ENCODE measurements at regions not wholly inside any gene's neighbourhood (a gene's known extent, or its start where the extent isn't known, plus 50 kb on each side); places are given as distances from the start of the nearest gene placed in this dataset.

GRCh38 chrX:94041881-94042280 is 367.9 kb downstream of the FAM133A start:
- no peak for DNase-seq (ENCODE audit: low spot score in 2 of 2)
- no peak for FAIRE-seq

GRCh38 chrX:94045724-94046123 is 371.7 kb downstream of the FAM133A start:
- DNase-seq (ENCODE audit: low spot score in 2 of 2) (no peak), FAIRE-seq (no peak)

- DNase-seq (ENCODE audit: low spot score in 2 of 2) (no peak), FAIRE-seq (no peak)
These were observed 377.9 kb downstream of the FAM133A start for GRCh38 chrX:94051926-94052325.

GRCh38 chrX:94053575-94053974 is 379.6 kb downstream of the FAM133A start:
- FAIRE-seq (no peak), DNase-seq (ENCODE audit: low spot score in 2 of 2) (no peak)

GRCh38 chrX:94057385-94057784 is 383.4 kb downstream of the FAM133A start:
- FAIRE-seq (no peak), DNase-seq (ENCODE audit: low spot score in 2 of 2) (no peak)

- FAIRE-seq (no peak), DNase-seq (ENCODE audit: low spot score in 2 of 2) (peak in 1 of 2 donors; percentile 0)
These were observed 384.8 kb downstream of the FAM133A start for GRCh38 chrX:94058728-94059382.

GRCh38 chrX:94065091-94065490 is 391.1 kb downstream of the FAM133A start:
- no peak for DNase-seq (ENCODE audit: low spot score in 2 of 2)
- FAIRE-seq = no peak

- FAIRE-seq (no peak), DNase-seq (ENCODE audit: low spot score in 2 of 2) (no peak)
These were observed 415.1 kb downstream of the FAM133A start for GRCh38 chrX:94089149-94089548.

GRCh38 chrX:94097868-94098267 is 423.9 kb downstream of the FAM133A start:
- no peak for FAIRE-seq
- no peak for DNase-seq (ENCODE audit: low spot score in 2 of 2)

- DNase-seq (ENCODE audit: low spot score in 2 of 2) = no peak
These were observed 434.0 kb downstream of the FAM133A start for GRCh38 chrX:94107981-94108380.

GRCh38 chrX:94114362-94114761 is 440.4 kb downstream of the FAM133A start:
- no peak for FAIRE-seq
- no peak for DNase-seq (ENCODE audit: low spot score in 2 of 2)

More at GRCh38 chrX:94107981-94108380, 434.0 kb downstream of the FAM133A start:
- FAIRE-seq = no peak

- FAIRE-seq (no peak), DNase-seq (ENCODE audit: low spot score in 2 of 2) (no peak)
These were observed 447.8 kb downstream of the FAM133A start for GRCh38 chrX:94121799-94122198.

- DNase-seq (ENCODE audit: low spot score in 2 of 2) (no peak), FAIRE-seq (no peak)
These were observed 449.1 kb downstream of the FAM133A start for GRCh38 chrX:94123062-94123461.

GRCh38 chrX:94162971-94163370 is 489.0 kb downstream of the FAM133A start:
- no peak for FAIRE-seq

GRCh38 chrX:94178145-94178788 is 504.3 kb downstream of the FAM133A start:
- DNase-seq (ENCODE audit: low spot score in 2 of 2) (no peak), FAIRE-seq (no peak)

More at GRCh38 chrX:94162971-94163370, 489.0 kb downstream of the FAM133A start:
- no peak for DNase-seq (ENCODE audit: low spot score in 2 of 2)

GRCh38 chrX:94204524-94204923 is 530.5 kb downstream of the FAM133A start:
- DNase-seq (ENCODE audit: low spot score in 2 of 2) = no peak
- FAIRE-seq = no peak

GRCh38 chrX:94216738-94217137 is 542.7 kb downstream of the FAM133A start:
- FAIRE-seq (no peak), DNase-seq (ENCODE audit: low spot score in 2 of 2) (no peak)

- no peak for FAIRE-seq
- no peak for DNase-seq (ENCODE audit: low spot score in 2 of 2)
These were observed 578.2 kb downstream of the FAM133A start for GRCh38 chrX:94252211-94252610.

GRCh38 chrX:94256396-94256795 is 582.4 kb downstream of the FAM133A start:
- no peak for DNase-seq (ENCODE audit: low spot score in 2 of 2)
- FAIRE-seq = no peak

- FAIRE-seq = no peak
- no peak for DNase-seq (ENCODE audit: low spot score in 2 of 2)
These were observed 591.3 kb downstream of the FAM133A start for GRCh38 chrX:94265323-94265722.

GRCh38 chrX:94288325-94288724 is 614.3 kb downstream of the FAM133A start:
- DNase-seq (ENCODE audit: low spot score in 2 of 2) (no peak), FAIRE-seq (no peak)

- FAIRE-seq (no peak), DNase-seq (ENCODE audit: low spot score in 2 of 2) (no peak)
These were observed 615.0 kb downstream of the FAM133A start for GRCh38 chrX:94288972-94289371.

Data from frontal cortex (tissue), 3 donors.